ENCODE measurements at regions not wholly inside any gene's neighbourhood (a gene's known extent, or its start where the extent isn't known, plus 50 kb on each side); places are given as distances from the start of the nearest gene placed in this dataset.
"Not testable (repeated sequence)": the region's sequence is repeated elsewhere in the genome, so short reads cannot be mapped to it uniquely, and the experiment has no call there.

- Histone ChIP-seq H3K36me3 (no peaks in the 10 kb centered on the region), H3K4me1 (peaks cover 3% of the 10 kb centered on the region), H3K9me3 (peaks cover 5% of the 10 kb centered on the region), H3K4me3 (no peak overlapping the region), H3K27ac (no peak overlapping the region), H3K27me3 (no peaks in the 10 kb centered on the region)
- intact Hi-C loops (cut with DNase I): no loop called here
- ATAC-seq (peak; percentile 78), DNase-seq (no peak)
- TF ChIP-seq CTCF (IDR thresholded peaks at IDR 0.05): no peak
These were observed 68.2 kb upstream of the THBS1 start for GRCh38 chr15:39512643-39513042.

- ATAC-seq: no peak
These were observed 66.9 kb upstream of the THBS1 start for GRCh38 chr15:39513936-39514335.

GRCh38 chr15:39514933-39515332 is 65.9 kb upstream of the THBS1 start:
- Histone ChIP-seq H3K27me3 (no peaks in the 10 kb centered on the region), H3K4me3 (no peak overlapping the region), H3K9me3 (peaks cover 5% of the 10 kb centered on the region), H3K36me3 (no peaks in the 10 kb centered on the region), H3K4me1 (peaks cover 3% of the 10 kb centered on the region), H3K27ac (no peak overlapping the region)
- intact Hi-C loops (cut with DNase I): no loop called here
- no peak for TF ChIP-seq CTCF (IDR thresholded peaks at IDR 0.05)
- DNase-seq: no peak
- no peak for ATAC-seq

More at GRCh38 chr15:39513936-39514335, 66.9 kb upstream of the THBS1 start:
- no peaks in the 10 kb centered on the region for H3K27me3 ChIP-seq
- TF ChIP-seq CTCF (IDR thresholded peaks at IDR 0.05): no peak
- no peak overlapping the region for H3K27ac ChIP-seq
- no peaks in the 10 kb centered on the region for H3K36me3 ChIP-seq
- H3K4me1 ChIP-seq: peaks cover 3% of the 10 kb centered on the region
- no peak overlapping the region for H3K4me3 ChIP-seq
- peaks cover 5% of the 10 kb centered on the region for H3K9me3 ChIP-seq
- DNase-seq: no peak
- intact Hi-C loops (cut with DNase I): no loop called here

- Histone ChIP-seq H3K36me3 (no peaks in the 10 kb centered on the region), H3K4me3 (no peak overlapping the region), H3K27ac (no peak overlapping the region), H3K9me3 (peaks cover 5% of the 10 kb centered on the region), H3K27me3 (no peaks in the 10 kb centered on the region), H3K4me1 (peaks cover 3% of the 10 kb centered on the region)
- no peak for TF ChIP-seq CTCF (IDR thresholded peaks at IDR 0.05)
- ATAC-seq: no peak
- intact Hi-C loops (cut with DNase I): no loop called here
- no peak for DNase-seq
These were observed 65.1 kb upstream of the THBS1 start for GRCh38 chr15:39515765-39516164.

- DNase-seq (no peak), ATAC-seq (no peak)
- no peak for TF ChIP-seq CTCF (IDR thresholded peaks at IDR 0.05)
- Histone ChIP-seq H3K27me3 (no peaks in the 10 kb centered on the region), H3K9me3 (peaks cover 5% of the 10 kb centered on the region), H3K4me1 (no peaks in the 10 kb centered on the region), H3K4me3 (no peak overlapping the region), H3K27ac (no peak overlapping the region), H3K36me3 (no peaks in the 10 kb centered on the region)
- intact Hi-C loops (cut with DNase I): no loop called here
These were observed 63.6 kb upstream of the THBS1 start for GRCh38 chr15:39517122-39517855.

GRCh38 chr15:39523968-39524367 is 56.9 kb upstream of the THBS1 start:
- H3K4me3 ChIP-seq; H3K4me1 ChIP-seq; DNase-seq; H3K9me3 ChIP-seq; H3K27me3 ChIP-seq; H3K27ac ChIP-seq; intact Hi-C loops (cut with DNase I); ATAC-seq; H3K36me3 ChIP-seq: not testable (repeated sequence)
